WTC11 (cell line): ENCODE measurements at regions not wholly inside any gene's neighbourhood (a gene's known extent, or its start where the extent isn't known, plus 50 kb on each side); places are given as distances from the start of the nearest gene placed in this dataset.

Experiments
- ATAC-seq: fragments of 200-7000 bp; cut with Tn5 transposase; 2 replicates; pipeline ENCODE4 v1.10.0; 2021; ENCODE audit warnings: mild to moderate bottlenecking, moderate library complexity
- CTCF ChIA-PET: fragments of 300-600 bp; sonication (Branson Sonifier 250); formaldehyde crosslinking; loops from one replicate; lab custom pipeline; 2021; ENCODE audit warnings: antibody characterized with exemption; lab: Charles Lee
- POLR2A ChIA-PET: fragments of 350-600 bp; sonication (Branson Sonifier 250); formaldehyde crosslinking; loops from one replicate; lab custom pipeline; 2021; ENCODE audit warnings: antibody characterized with exemption; lab: Charles Lee
- DNase-seq: peaks from one replicate; pipeline ENCODE4 v3.0.0; 2021; ENCODE audit warnings: low spot score
- H3K27ac Mint-ChIP-seq: 2 replicates; pipeline ENCODE4 v1.8.0; 2021; ENCODE audit warnings: mixed read lengths
- H3K27me3 Mint-ChIP-seq: 2 replicates; pipeline ENCODE4 v1.8.0; 2021; ENCODE audit warnings: low read depth, mild to moderate bottlenecking, moderate library complexity, mixed read lengths
- H3K36me3 Mint-ChIP-seq: 2 replicates; pipeline ENCODE4 v1.8.0; 2021; ENCODE audit warnings: mixed read lengths
- H3K4me1 Mint-ChIP-seq: 2 replicates; pipeline ENCODE4 v1.8.0; 2022; ENCODE audit warnings: mixed read lengths
- H3K4me3 Mint-ChIP-seq: 2 replicates; pipeline ENCODE4 v1.8.0; 2021; ENCODE audit warnings: mild to moderate bottlenecking, moderate library complexity, mixed read lengths
- H3K9me3 Mint-ChIP-seq: 2 replicates; pipeline ENCODE4 v1.8.0; 2021; ENCODE audit warnings: mixed read lengths
- CBFB ChIP-seq: sonication (generic); formaldehyde crosslinking; IDR thresholded peaks from 2 replicates; pipeline ENCODE4 v1.8.1; 2022; ENCODE audit warnings: mild to moderate bottlenecking, low read depth, missing genetic modification reagents
- CREB1 ChIP-seq: sonication (generic); formaldehyde crosslinking; IDR thresholded peaks from 2 replicates; pipeline ENCODE4 v1.8.0; 2023; ENCODE audit warnings: mild to moderate bottlenecking, missing genetic modification reagents
- EMX1 ChIP-seq: fragments of 250-450 bp; sonication (Bioruptor Pico); IDR thresholded peaks from 2 replicates; pipeline ENCODE4 v1.8.0; 2021; ENCODE audit warnings: mild to moderate bottlenecking
- FOXJ3 ChIP-seq: sonication (generic); formaldehyde crosslinking; IDR thresholded peaks from 2 replicates; pipeline ENCODE4 v1.9.0; 2021; ENCODE audit warnings: missing genetic modification reagents, mild to moderate bottlenecking, borderline replicate concordance
- FOXP1 ChIP-seq: sonication (generic); formaldehyde crosslinking; IDR thresholded peaks from 2 replicates; pipeline ENCODE4 v1.8.0; 2022; ENCODE audit warnings: missing genetic modification reagents, mild to moderate bottlenecking, moderate library complexity, borderline replicate concordance
- HMGA2 ChIP-seq: fragments of 250-450 bp; sonication (Bioruptor Pico); IDR thresholded peaks from 2 replicates; pipeline ENCODE4 v1.4.0; 2021; ENCODE audit warnings: mild to moderate bottlenecking, moderate library complexity
- NFE2L1 ChIP-seq: sonication (generic); formaldehyde crosslinking; IDR thresholded peaks from 2 replicates; pipeline ENCODE4 v1.8.1; 2023; ENCODE audit warnings: missing genetic modification reagents
- TEAD4 ChIP-seq: sonication (generic); formaldehyde crosslinking; IDR thresholded peaks from 2 replicates; pipeline ENCODE4 v1.8.0; 2022; ENCODE audit warnings: mild to moderate bottlenecking, missing genetic modification reagents
- TP53 ChIP-seq: sonication (generic); formaldehyde crosslinking; IDR thresholded peaks from 2 replicates; pipeline ENCODE4 v1.8.1; 2023; ENCODE audit warnings: mild to moderate bottlenecking, missing genetic modification reagents
- ZNF138 ChIP-seq: sonication (generic); formaldehyde crosslinking; conservative IDR thresholded peaks from 2 replicates; pipeline ENCODE4 v1.8.1; 2022; ENCODE audit warnings: mild to moderate bottlenecking, moderate library complexity, missing genetic modification reagents
- ZNF396 ChIP-seq: fragments of 250-450 bp; sonication (Bioruptor Pico); IDR thresholded peaks from 2 replicates; pipeline ENCODE4 v1.8.0; 2021; ENCODE audit warnings: mild to moderate bottlenecking, moderate library complexity, borderline replicate concordance
- ZNF671 ChIP-seq: fragments of 250-450 bp; sonication (Bioruptor Pico); IDR thresholded peaks from 2 replicates; pipeline ENCODE4 v1.8.0; 2021; ENCODE audit warnings: mild to moderate bottlenecking
- TF ChIP-seq, protein P1 (sequence below): fragments of 250-450 bp; sonication (Bioruptor Pico); IDR thresholded peaks from 2 replicates; pipeline ENCODE4 v1.8.0; 2021; ENCODE audit warnings: mild to moderate bottlenecking
- TF ChIP-seq, protein P2 (sequence below): sonication (generic); formaldehyde crosslinking; IDR thresholded peaks from 2 replicates; pipeline ENCODE4 v1.8.1; 2023; ENCODE audit warnings: mild to moderate bottlenecking, moderate library complexity, missing genetic modification reagents
- TF ChIP-seq, protein P3 (sequence below): sonication (generic); formaldehyde crosslinking; IDR thresholded peaks from 2 replicates; pipeline ENCODE4 v1.8.1; 2023; ENCODE audit warnings: mild to moderate bottlenecking, missing genetic modification reagents
- TF ChIP-seq, protein P4 (sequence below): fragments of 250-450 bp; sonication (Bioruptor Pico); conservative IDR thresholded peaks from 2 replicates; pipeline ENCODE4 v1.9.0; 2021; ENCODE audit warnings: mild to moderate bottlenecking
- TF ChIP-seq, protein P5 (sequence below): sonication (generic); formaldehyde crosslinking; IDR thresholded peaks from 2 replicates; pipeline ENCODE4 v1.8.0; 2023; ENCODE audit warnings: missing genetic modification reagents, mild to moderate bottlenecking, borderline replicate concordance

DNA sequence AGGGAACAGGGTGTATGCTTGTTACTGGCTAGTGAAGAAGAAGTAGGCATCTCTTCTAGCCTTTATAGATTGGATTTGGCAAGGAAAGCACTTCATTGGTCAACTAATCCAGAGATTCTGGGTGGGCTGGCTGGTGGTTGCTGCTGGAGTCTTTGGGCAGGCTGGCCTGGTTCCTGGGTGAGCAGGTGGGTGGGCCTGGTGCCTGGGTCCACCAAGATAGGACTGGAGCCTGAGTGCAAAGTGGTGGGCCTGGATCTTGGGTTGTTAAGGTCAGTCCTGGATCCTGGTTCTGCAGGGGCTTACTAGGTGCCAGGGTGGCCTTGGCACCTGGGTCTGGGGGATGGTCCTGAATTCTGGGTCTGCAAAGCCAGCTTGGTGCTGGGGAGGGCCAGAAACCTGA is 482.4 kb upstream of the GHITM start:
- Mint-ChIP-seq H3K36me3 (no peaks in the 10 kb centered on the region), H3K4me3 (no peak overlapping the region), H3K27ac (no peak overlapping the region), H3K9me3 (no peaks in the 10 kb centered on the region), H3K4me1 (peaks cover 5% of the 10 kb centered on the region; the same call in 1 of the 2 replicates), H3K27me3 (no peaks in the 10 kb centered on the region)
- POLR2A ChIA-PET = interaction anchor here (0.6 kb wide), 1 partner anchor 664 kb away, joined by 11 read pairs; no protein-coding TSS in a partner anchor
- DNase-seq (no peak), ATAC-seq (no peak)
- CTCF ChIA-PET = no interaction called here
- TF ChIP-seq, protein P1, sequence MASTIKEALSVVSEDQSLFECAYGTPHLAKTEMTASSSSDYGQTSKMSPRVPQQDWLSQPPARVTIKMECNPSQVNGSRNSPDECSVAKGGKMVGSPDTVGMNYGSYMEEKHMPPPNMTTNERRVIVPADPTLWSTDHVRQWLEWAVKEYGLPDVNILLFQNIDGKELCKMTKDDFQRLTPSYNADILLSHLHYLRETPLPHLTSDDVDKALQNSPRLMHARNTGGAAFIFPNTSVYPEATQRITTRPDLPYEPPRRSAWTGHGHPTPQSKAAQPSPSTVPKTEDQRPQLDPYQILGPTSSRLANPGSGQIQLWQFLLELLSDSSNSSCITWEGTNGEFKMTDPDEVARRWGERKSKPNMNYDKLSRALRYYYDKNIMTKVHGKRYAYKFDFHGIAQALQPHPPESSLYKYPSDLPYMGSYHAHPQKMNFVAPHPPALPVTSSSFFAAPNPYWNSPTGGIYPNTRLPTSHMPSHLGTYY = no peak
- TF ChIP-seq, protein P2, sequence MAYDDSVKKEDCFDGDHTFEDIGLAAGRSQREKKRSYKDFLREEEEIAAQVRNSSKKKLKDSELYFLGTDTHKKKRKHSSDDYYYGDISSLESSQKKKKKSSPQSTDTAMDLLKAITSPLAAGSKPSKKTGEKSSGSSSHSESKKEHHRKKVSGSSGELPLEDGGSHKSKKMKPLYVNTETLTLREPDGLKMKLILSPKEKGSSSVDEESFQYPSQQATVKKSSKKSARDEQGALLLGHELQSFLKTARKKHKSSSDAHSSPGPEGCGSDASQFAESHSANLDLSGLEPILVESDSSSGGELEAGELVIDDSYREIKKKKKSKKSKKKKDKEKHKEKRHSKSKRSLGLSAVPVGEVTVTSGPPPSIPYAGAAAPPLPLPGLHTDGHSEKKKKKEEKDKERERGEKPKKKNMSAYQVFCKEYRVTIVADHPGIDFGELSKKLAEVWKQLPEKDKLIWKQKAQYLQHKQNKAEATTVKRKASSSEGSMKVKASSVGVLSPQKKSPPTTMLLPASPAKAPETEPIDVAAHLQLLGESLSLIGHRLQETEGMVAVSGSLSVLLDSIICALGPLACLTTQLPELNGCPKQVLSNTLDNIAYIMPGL (CRISPR knock-in tag) = no peak
- TF ChIP-seq ZNF396 (CRISPR knock-in tag) (no peak), NFE2L1 (CRISPR knock-in tag) (no peak), FOXP1 (CRISPR knock-in tag) (no peak), CBFB (CRISPR knock-in tag) (no peak), TEAD4 (CRISPR knock-in tag) (no peak), EMX1 (CRISPR knock-in tag) (no peak), FOXJ3 (CRISPR knock-in tag) (no peak), ZNF671 (CRISPR knock-in tag) (no peak), TP53 (CRISPR knock-in tag) (no peak), HMGA2 (CRISPR knock-in tag) (no peak), ZNF138 (no peak), CREB1 (CRISPR knock-in tag) (no peak)
- TF ChIP-seq, protein P3, sequence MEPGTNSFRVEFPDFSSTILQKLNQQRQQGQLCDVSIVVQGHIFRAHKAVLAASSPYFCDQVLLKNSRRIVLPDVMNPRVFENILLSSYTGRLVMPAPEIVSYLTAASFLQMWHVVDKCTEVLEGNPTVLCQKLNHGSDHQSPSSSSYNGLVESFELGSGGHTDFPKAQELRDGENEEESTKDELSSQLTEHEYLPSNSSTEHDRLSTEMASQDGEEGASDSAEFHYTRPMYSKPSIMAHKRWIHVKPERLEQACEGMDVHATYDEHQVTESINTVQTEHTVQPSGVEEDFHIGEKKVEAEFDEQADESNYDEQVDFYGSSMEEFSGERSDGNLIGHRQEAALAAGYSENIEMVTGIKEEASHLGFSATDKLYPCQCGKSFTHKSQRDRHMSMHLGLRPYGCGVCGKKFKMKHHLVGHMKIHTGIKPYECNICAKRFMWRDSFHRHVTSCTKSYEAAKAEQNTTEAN (CRISPR knock-in tag) = no peak
- TF ChIP-seq, protein P4, sequence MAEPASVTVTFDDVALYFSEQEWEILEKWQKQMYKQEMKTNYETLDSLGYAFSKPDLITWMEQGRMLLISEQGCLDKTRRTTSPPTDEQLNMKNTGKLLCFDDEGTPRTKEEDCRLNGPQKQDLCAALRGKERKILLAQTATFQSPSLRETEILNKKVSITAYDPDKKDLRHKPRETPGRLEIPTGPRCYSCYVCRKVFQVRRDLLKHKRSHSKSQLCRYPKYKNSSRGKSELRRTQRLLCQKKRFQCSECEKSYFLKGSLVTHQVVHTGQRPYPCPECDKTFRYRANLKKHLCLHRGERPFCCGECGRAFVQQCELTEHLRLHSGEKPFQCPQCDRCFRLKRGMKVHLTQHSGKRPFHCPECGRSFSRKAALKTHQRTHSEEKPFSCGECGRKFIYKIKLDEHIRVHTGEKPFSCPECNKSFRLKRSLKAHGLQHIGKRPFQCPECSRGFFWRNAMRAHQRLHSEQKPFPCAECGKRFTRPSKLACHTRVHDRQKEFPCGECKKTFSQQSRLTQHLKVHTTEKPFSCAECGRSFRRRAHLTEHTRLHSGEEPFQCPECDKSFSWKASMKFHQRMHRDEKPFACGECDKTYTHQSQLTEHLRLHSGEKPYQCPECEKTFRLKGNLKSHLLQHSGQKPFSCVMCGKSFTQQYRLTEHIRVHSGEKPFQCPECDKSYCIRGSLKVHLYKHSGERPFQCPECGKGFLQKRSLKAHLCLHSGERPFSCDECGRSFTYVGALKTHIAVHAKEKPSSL (CRISPR knock-in tag) = no peak
- TF ChIP-seq, protein P5, sequence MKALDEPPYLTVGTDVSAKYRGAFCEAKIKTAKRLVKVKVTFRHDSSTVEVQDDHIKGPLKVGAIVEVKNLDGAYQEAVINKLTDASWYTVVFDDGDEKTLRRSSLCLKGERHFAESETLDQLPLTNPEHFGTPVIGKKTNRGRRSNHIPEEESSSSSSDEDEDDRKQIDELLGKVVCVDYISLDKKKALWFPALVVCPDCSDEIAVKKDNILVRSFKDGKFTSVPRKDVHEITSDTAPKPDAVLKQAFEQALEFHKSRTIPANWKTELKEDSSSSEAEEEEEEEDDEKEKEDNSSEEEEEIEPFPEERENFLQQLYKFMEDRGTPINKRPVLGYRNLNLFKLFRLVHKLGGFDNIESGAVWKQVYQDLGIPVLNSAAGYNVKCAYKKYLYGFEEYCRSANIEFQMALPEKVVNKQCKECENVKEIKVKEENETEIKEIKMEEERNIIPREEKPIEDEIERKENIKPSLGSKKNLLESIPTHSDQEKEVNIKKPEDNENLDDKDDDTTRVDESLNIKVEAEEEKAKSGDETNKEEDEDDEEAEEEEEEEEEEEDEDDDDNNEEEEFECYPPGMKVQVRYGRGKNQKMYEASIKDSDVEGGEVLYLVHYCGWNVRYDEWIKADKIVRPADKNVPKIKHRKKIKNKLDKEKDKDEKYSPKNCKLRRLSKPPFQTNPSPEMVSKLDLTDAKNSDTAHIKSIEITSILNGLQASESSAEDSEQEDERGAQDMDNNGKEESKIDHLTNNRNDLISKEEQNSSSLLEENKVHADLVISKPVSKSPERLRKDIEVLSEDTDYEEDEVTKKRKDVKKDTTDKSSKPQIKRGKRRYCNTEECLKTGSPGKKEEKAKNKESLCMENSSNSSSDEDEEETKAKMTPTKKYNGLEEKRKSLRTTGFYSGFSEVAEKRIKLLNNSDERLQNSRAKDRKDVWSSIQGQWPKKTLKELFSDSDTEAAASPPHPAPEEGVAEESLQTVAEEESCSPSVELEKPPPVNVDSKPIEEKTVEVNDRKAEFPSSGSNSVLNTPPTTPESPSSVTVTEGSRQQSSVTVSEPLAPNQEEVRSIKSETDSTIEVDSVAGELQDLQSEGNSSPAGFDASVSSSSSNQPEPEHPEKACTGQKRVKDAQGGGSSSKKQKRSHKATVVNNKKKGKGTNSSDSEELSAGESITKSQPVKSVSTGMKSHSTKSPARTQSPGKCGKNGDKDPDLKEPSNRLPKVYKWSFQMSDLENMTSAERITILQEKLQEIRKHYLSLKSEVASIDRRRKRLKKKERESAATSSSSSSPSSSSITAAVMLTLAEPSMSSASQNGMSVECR = no peak
